Astrocyte of the cerebellum (primary cell): ENCODE measurements at regions not wholly inside any gene's neighbourhood (a gene's known extent, or its start where the extent isn't known, plus 50 kb on each side); places are given as distances from the start of the nearest gene placed in this dataset.

Experiments
- DNase-seq: peaks from one replicate; pipeline ENCODE4 v3.0.0-alpha.2; 2011; ENCODE audit warnings: low read depth
- H3K4me3 ChIP-seq: 2 replicates; pipeline ENCODE4 v1.5.1; 2011; ENCODE audit warnings: mild to moderate bottlenecking, low read depth, low read length, moderate library complexity
- in situ Hi-C: cut with HindIII; loops from 2 replicates; pipeline ENCODE4 v1.10.0; 2017; ENCODE audit warnings: low sequenced_read_pairs
- TF ChIP-seq, protein P1 (sequence below): IDR thresholded peaks from 2 replicates; pipeline ENCODE4 v1.5.1; 2012; ENCODE audit warnings: low read length, low read depth, moderate library complexity, mild to moderate bottlenecking; ENCODE audit errors: missing control alignments

GRCh38 chr14:30252151-30252550 is 306.8 kb upstream of the G2E3 start:
- TF ChIP-seq, protein P1, sequence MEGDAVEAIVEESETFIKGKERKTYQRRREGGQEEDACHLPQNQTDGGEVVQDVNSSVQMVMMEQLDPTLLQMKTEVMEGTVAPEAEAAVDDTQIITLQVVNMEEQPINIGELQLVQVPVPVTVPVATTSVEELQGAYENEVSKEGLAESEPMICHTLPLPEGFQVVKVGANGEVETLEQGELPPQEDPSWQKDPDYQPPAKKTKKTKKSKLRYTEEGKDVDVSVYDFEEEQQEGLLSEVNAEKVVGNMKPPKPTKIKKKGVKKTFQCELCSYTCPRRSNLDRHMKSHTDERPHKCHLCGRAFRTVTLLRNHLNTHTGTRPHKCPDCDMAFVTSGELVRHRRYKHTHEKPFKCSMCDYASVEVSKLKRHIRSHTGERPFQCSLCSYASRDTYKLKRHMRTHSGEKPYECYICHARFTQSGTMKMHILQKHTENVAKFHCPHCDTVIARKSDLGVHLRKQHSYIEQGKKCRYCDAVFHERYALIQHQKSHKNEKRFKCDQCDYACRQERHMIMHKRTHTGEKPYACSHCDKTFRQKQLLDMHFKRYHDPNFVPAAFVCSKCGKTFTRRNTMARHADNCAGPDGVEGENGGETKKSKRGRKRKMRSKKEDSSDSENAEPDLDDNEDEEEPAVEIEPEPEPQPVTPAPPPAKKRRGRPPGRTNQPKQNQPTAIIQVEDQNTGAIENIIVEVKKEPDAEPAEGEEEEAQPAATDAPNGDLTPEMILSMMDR, result no peak
- in situ Hi-C loops, result no loop called here

DNA sequence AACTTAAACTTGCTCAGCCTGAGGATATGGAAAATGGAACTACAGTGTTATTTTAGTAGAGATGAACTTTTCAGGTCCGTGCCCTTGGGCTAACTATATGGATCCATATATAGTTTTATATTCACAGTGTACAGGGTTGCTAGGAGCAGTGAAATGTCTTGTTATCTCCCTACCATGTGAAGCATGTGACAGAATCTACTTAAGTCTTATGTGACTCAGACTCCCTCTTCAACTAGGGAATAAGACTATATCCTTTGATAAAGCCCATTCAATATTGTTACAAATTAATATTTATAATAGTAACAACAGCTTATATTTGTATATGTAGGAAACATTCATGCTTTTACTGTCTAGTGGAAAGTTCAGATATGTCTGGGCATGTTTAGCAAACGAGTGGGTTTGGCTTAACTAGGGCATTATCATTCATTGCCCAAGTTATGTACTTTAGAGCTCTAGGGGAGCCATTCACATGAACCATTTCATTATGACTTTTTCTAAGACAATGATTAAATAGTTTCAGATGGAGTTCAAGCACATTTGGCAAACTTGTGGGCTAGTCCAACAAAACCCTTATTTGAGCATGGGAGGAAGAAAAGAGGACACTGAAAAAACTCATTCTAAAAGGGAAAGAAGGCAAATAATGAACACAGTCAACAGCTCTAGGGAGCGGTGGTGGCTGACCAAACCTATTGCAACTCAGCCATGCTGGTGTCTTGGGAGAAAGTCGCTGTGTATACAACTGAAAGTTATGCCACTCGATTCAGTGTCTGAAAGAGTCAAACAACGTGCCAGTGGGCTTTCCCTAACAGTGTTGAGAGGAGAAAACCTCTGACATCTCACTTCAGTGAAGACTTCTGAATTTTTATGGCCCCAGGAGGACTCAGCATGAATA is 305.9 kb upstream of the G2E3 start:
- TF ChIP-seq, protein P1, result no peak
- in situ Hi-C loops, result no loop called here
- no peak for DNase-seq
- no peak overlapping the region for H3K4me3 ChIP-seq

More at GRCh38 chr14:30252151-30252550, 306.8 kb upstream of the G2E3 start:
- no peak for DNase-seq
- no peak overlapping the region for H3K4me3 ChIP-seq

DNA sequence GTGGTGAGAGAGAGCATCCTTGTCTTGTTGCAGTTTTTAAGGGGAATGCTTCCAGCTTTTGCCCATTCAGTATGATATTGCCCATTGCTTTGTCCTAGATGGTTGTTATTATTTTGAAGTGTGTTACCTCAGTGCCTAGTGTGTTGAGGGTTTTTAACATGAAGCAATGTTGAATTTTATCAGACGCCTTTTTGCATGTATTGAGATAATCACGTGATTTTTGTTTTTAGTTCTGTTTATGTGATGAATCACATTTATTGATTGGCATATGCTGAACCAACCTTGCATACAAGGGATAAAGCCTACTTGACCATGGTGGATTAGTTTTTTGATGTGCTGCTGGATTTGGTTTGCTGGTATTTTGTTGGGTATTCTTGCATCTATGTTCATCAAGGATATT is 302.3 kb upstream of the G2E3 start:
- DNase-seq, result no peak
- in situ Hi-C loops, result no loop called here
- H3K4me3 ChIP-seq, result no peak overlapping the region
- TF ChIP-seq, protein P1, result no peak

DNA sequence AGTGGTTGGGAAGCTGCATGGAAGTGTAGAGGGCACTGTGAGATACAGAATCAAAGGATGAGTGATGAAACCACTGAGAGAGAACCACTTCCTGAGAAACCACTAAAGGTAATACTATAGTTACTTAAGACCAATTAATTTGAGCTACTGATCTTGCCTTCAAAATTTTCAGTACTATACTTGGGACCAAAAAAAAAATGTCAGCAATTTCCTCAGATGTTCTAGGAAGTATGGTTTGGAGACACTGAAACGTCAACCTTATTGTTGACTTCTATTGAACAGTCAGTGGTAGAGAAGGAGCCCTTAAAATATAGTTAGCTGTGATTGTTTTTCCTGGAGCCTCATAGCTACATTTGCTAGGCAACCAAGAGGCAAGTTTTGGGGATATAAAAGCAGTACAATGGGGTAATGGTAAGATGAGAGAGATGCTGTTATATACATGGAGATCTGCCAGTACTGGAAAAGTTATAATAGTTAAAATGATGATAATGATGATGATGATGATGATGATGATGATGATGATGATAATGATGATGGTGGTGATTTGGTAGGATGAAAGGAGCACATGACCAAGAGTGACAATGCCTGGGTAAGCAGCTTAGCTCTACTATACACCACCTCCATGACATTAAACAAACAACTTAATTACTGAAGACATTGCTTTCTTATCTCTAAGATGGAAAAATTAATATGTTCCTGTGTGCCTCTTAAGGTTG is 300.9 kb upstream of the G2E3 start:
- no peak overlapping the region for H3K4me3 ChIP-seq
- TF ChIP-seq, protein P1, result no peak
- DNase-seq, result no peak
- in situ Hi-C loops, result no loop called here

DNA sequence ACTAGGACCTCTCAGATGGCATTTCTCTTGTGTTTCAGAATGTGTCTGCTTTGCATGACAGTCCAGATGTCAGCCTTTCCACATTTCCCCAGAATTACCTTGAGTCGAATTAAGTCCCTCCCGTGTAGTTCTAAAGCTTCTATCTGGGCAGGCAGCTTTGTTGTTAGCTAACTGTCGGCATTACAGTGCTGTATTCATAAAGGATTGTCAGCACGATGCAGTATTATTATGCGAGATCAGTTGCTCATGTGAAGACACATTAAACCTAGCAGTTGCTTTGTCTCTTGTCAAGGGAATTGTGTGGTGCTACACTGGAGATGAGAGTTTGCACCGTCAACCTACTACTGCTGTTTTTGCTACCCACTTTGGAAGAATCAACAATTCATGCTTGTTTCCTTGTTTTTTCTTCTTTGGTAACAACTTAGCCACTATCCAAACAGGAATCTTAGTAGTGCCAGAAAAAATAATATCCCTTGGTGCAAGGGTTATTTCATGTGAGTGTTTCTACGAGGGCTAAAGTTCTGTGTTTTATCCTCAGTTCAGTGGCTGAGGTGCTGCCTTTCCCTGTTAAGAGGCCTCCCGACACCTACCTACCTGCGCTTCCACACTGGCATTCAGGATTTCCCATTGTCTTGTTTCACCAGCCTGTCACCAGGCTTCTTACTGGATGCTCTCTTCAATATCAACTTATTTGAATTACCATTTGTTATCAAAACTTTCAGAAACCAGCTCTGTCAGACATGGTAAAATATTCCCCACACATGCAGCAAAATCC is 297.9 kb upstream of the G2E3 start:
- in situ Hi-C loops, result no loop called here
- TF ChIP-seq, protein P1, result no peak
- no peak for DNase-seq
- H3K4me3 ChIP-seq, result no peak overlapping the region

GRCh38 chr14:30264161-30264560 is 294.8 kb upstream of the G2E3 start:
- DNase-seq, result no peak
- no peak overlapping the region for H3K4me3 ChIP-seq
- TF ChIP-seq, protein P1, result no peak
- in situ Hi-C loops, result no loop called here
